ENCODE measurements at regions not wholly inside any gene's neighbourhood (a gene's known extent, or its start where the extent isn't known, plus 50 kb on each side); places are given as distances from the start of the nearest gene placed in this dataset.

DNA sequence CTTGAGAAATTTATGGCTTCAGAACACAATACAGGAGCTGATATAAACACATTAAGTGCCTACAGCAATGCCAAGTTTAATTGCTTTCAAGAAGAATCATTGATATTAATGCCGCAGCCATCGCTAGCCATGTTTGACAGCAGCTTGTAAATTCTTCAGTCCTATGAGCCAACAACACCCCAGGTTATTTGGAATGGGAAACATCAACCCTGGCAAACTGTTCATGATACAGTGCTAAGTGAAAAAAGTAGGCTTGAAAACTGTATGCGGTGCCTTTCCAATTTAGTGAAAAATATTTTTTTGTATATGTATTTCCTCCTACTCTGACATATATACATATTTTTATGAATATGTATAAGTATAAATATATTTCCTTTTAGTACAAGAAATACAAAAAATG is 142.6 kb downstream of the CSNK2A3 start:
- no peak for TF ChIP-seq CTCF (IDR thresholded peaks at IDR 0.05)
- no peak for TF ChIP-seq EZH2 (IDR thresholded peaks at IDR 0.05)
